Peyer's patch (tissue), 4 donors: ENCODE measurements at regions not wholly inside any gene's neighbourhood (a gene's known extent, or its start where the extent isn't known, plus 50 kb on each side); places are given as distances from the start of the nearest gene placed in this dataset.

ENCODE experiments used
- POLR2A ChIP-seq, 2 donors: fragments of 450-650 bp; IDR thresholded peaks; one replicate each; pipeline ENCODE4 v1.5.1; 2017; ENCODE audit warnings: antibody characterized with exemption in 2 of 2, mild to moderate bottlenecking in 2 of 2, moderate library complexity in 2 of 2
- TF ChIP-seq, protein P1 (sequence below), 6 experiments: fragments of 450-650 bp in 4 of 6; fragments of 200-600 bp in 2 of 6; sonication (generic) in 1 of 6; IDR thresholded peaks; one replicate each; pipeline ENCODE4 v1.5.1; 2017 to 2019; ENCODE audit warnings: antibody characterized with exemption in 6 of 6, mild to moderate bottlenecking in 3 of 6, moderate library complexity in 1 of 6

DNA sequence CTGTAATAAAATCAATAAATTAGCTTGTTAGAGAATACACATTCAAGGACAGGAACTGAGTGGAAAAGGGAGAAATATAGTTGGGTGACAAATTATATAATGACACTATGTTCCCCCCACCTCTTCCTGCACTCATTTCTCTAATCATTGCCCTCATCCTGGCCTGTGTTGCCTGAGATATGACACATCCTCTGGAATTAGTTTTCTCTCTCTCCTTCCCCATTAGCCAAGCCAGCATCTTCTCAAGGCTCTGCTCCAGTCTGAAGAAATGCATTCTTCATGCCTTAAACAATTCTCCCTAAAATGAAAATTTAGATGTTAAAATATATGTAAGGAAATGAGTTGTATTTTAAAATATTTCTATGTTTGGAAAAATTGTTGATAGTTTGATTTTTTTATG is 280.3 kb downstream of the POU4F1 start:
- TF ChIP-seq, protein P1, sequence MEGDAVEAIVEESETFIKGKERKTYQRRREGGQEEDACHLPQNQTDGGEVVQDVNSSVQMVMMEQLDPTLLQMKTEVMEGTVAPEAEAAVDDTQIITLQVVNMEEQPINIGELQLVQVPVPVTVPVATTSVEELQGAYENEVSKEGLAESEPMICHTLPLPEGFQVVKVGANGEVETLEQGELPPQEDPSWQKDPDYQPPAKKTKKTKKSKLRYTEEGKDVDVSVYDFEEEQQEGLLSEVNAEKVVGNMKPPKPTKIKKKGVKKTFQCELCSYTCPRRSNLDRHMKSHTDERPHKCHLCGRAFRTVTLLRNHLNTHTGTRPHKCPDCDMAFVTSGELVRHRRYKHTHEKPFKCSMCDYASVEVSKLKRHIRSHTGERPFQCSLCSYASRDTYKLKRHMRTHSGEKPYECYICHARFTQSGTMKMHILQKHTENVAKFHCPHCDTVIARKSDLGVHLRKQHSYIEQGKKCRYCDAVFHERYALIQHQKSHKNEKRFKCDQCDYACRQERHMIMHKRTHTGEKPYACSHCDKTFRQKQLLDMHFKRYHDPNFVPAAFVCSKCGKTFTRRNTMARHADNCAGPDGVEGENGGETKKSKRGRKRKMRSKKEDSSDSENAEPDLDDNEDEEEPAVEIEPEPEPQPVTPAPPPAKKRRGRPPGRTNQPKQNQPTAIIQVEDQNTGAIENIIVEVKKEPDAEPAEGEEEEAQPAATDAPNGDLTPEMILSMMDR (IDR thresholded peaks at IDR 0.05): no peak
- no peak for TF ChIP-seq POLR2A (IDR thresholded peaks at IDR 0.05)
